Stimulated activated CD8-positive, alpha-beta memory T cell treated with anti-CD3 and anti-CD28 coated beads, Interleukin-4, amount 100 ng/mL, for 24 hours (primary cell): ENCODE measurements at regions not wholly inside any gene's neighbourhood (a gene's known extent, or its start where the extent isn't known, plus 50 kb on each side); places are given as distances from the start of the nearest gene placed in this dataset.

Source experiments
- DNase-seq: peaks from one replicate; pipeline ENCODE4 v3.0.0-alpha.2; 2020; ENCODE audit warnings: low read depth

- DNase-seq: no peak
These were observed 492.6 kb downstream of the SLC4A3 start for GRCh38 chr2:220120041-220120440.

- DNase-seq: no peak
These were observed 496.3 kb downstream of the SLC4A3 start for GRCh38 chr2:220123751-220124150.

GRCh38 chr2:220125551-220125950 is 498.1 kb downstream of the SLC4A3 start:
- DNase-seq: no peak

GRCh38 chr2:220127311-220127710 is 499.9 kb downstream of the SLC4A3 start:
- DNase-seq: no peak

GRCh38 chr2:220127876-220128275 is 500.4 kb downstream of the SLC4A3 start:
- DNase-seq: no peak

GRCh38 chr2:220129391-220129790 is 502.0 kb downstream of the SLC4A3 start:
- DNase-seq: no peak

GRCh38 chr2:220134756-220135534 is 507.5 kb downstream of the SLC4A3 start:
- DNase-seq: no peak

- no peak for DNase-seq
These were observed 515.9 kb downstream of the SLC4A3 start for GRCh38 chr2:220143336-220143735.

- no peak for DNase-seq
These were observed 517.0 kb downstream of the SLC4A3 start for GRCh38 chr2:220144411-220144810.

GRCh38 chr2:220147161-220148038 is 520.0 kb downstream of the SLC4A3 start:
- no peak for DNase-seq

- DNase-seq: no peak
These were observed 521.2 kb downstream of the SLC4A3 start for GRCh38 chr2:220148471-220149248.

GRCh38 chr2:220151341-220151740 is 523.9 kb downstream of the SLC4A3 start:
- no peak for DNase-seq

GRCh38 chr2:220152281-220152935 is 525.0 kb downstream of the SLC4A3 start:
- no peak for DNase-seq

GRCh38 chr2:220153118-220153517 is 525.7 kb downstream of the SLC4A3 start:
- no peak for DNase-seq

- no peak for DNase-seq
These were observed 526.9 kb downstream of the SLC4A3 start for GRCh38 chr2:220154304-220154703.

- DNase-seq: no peak
These were observed 529.9 kb downstream of the SLC4A3 start for GRCh38 chr2:220157312-220157711.

- no peak for DNase-seq
These were observed 532.3 kb downstream of the SLC4A3 start for GRCh38 chr2:220159738-220160137.

GRCh38 chr2:220162320-220162719 is 534.9 kb downstream of the SLC4A3 start:
- no peak for DNase-seq

GRCh38 chr2:220163486-220163885 is 536.1 kb downstream of the SLC4A3 start:
- no peak for DNase-seq

- no peak for DNase-seq
These were observed 538.0 kb downstream of the SLC4A3 start for GRCh38 chr2:220165401-220165800.

- no peak for DNase-seq
These were observed 539.2 kb downstream of the SLC4A3 start for GRCh38 chr2:220166616-220167015.

GRCh38 chr2:220167956-220168355 is 540.5 kb downstream of the SLC4A3 start:
- no peak for DNase-seq
